ENCODE measurements at regions not wholly inside any gene's neighbourhood (a gene's known extent, or its start where the extent isn't known, plus 50 kb on each side); places are given as distances from the start of the nearest gene placed in this dataset.
"Not testable (repeated sequence)": the region's sequence is repeated elsewhere in the genome, so short reads cannot be mapped to it uniquely, and the experiment has no call there.

GRCh38 chr1:187839873-187840272 lies 1011.1 kb downstream of the PLA2G4A start:
- DNase-seq (ENCODE audit: low spot score) = no peak

GRCh38 chr1:187840557-187840956 lies 1011.8 kb downstream of the PLA2G4A start:
- no peak for DNase-seq (ENCODE audit: low spot score)

GRCh38 chr1:187842406-187843165 lies 1013.8 kb downstream of the PLA2G4A start:
- DNase-seq (ENCODE audit: low spot score) = no peak

GRCh38 chr1:187844313-187844712 lies 1015.6 kb downstream of the PLA2G4A start:
- DNase-seq (ENCODE audit: low spot score) = no peak

- DNase-seq (ENCODE audit: low spot score) = no peak
Measured at GRCh38 chr1:187847531-187847930, 1018.8 kb downstream of the PLA2G4A start.

GRCh38 chr1:187848321-187848720 lies 1019.6 kb downstream of the PLA2G4A start:
- no peak for DNase-seq (ENCODE audit: low spot score)

GRCh38 chr1:187850146-187850545 lies 1021.4 kb downstream of the PLA2G4A start:
- DNase-seq (ENCODE audit: low spot score) = not testable (repeated sequence)

- no peak for DNase-seq (ENCODE audit: low spot score)
Measured at GRCh38 chr1:187853505-187853904, 1024.8 kb downstream of the PLA2G4A start.

GRCh38 chr1:187854457-187854856 lies 1025.7 kb downstream of the PLA2G4A start:
- no peak for DNase-seq (ENCODE audit: low spot score)

GRCh38 chr1:187862506-187862905 lies 1033.8 kb downstream of the PLA2G4A start:
- DNase-seq (ENCODE audit: low spot score) = no peak

- DNase-seq (ENCODE audit: low spot score) = no peak
Measured at GRCh38 chr1:187870552-187870951, 1041.8 kb downstream of the PLA2G4A start.

- DNase-seq (ENCODE audit: low spot score) = no peak
Measured at GRCh38 chr1:187871177-187871845, 1042.6 kb downstream of the PLA2G4A start.

GRCh38 chr1:187872550-187872949 lies 1043.8 kb downstream of the PLA2G4A start:
- DNase-seq (ENCODE audit: low spot score) = no peak

- no peak for DNase-seq (ENCODE audit: low spot score)
Measured at GRCh38 chr1:187873126-187873525, 1044.4 kb downstream of the PLA2G4A start.

GRCh38 chr1:187876775-187877174 lies 1048.0 kb downstream of the PLA2G4A start:
- no peak for DNase-seq (ENCODE audit: low spot score)

GRCh38 chr1:187877220-187877619 lies 1048.5 kb downstream of the PLA2G4A start:
- DNase-seq (ENCODE audit: low spot score) = no peak

GRCh38 chr1:187878883-187879282 lies 1050.1 kb downstream of the PLA2G4A start:
- DNase-seq (ENCODE audit: low spot score) = no peak

- DNase-seq (ENCODE audit: low spot score) = no peak
Measured at GRCh38 chr1:187883356-187883755, 1054.6 kb downstream of the PLA2G4A start.

GRCh38 chr1:187891993-187892682 lies 1063.4 kb downstream of the PLA2G4A start:
- no peak for DNase-seq (ENCODE audit: low spot score)

- DNase-seq (ENCODE audit: low spot score) = no peak
Measured at GRCh38 chr1:187892683-187893039, 1063.9 kb downstream of the PLA2G4A start.

- DNase-seq (ENCODE audit: low spot score) = no peak
Measured at GRCh38 chr1:187893471-187893870, 1064.7 kb downstream of the PLA2G4A start.

- no peak for DNase-seq (ENCODE audit: low spot score)
Measured at GRCh38 chr1:187894349-187894748, 1065.6 kb downstream of the PLA2G4A start.

GRCh38 chr1:187903223-187903622 lies 1074.5 kb downstream of the PLA2G4A start:
- no peak for DNase-seq (ENCODE audit: low spot score)
